ENCODE measurements at regions not wholly inside any gene's neighbourhood (a gene's known extent, or its start where the extent isn't known, plus 50 kb on each side); places are given as distances from the start of the nearest gene placed in this dataset.
"Not testable (repeated sequence)": the region's sequence is repeated elsewhere in the genome, so short reads cannot be mapped to it uniquely, and the experiment has no call there.

- not testable (repeated sequence) for DNase-seq (ENCODE audit: low read depth in 2 of 2)
These were observed 58.8 kb upstream of the ANKRD30BL start for GRCh38 chr2:132220589-132220988.

GRCh38 chr2:132221886-132222285 lies 60.1 kb upstream of the ANKRD30BL start:
- not testable (repeated sequence) for DNase-seq (ENCODE audit: low read depth in 2 of 2)

- DNase-seq (ENCODE audit: low read depth in 2 of 2) = no peak
These were observed 90.6 kb upstream of the ANKRD30BL start for GRCh38 chr2:132252191-132252893.

- DNase-seq (ENCODE audit: low read depth in 2 of 2) = no peak
These were observed 91.1 kb upstream of the ANKRD30BL start for GRCh38 chr2:132252894-132253264.

GRCh38 chr2:132253496-132254305 lies 91.9 kb upstream of the ANKRD30BL start:
- DNase-seq (ENCODE audit: low read depth in 2 of 2) = no peak

- DNase-seq (ENCODE audit: low read depth in 2 of 2) = not testable (repeated sequence)
These were observed 92.7 kb upstream of the ANKRD30BL start for GRCh38 chr2:132254306-132254919.

GRCh38 chr2:132255714-132256113 lies 94.0 kb upstream of the ANKRD30BL start:
- DNase-seq (ENCODE audit: low read depth in 2 of 2) = no peak

GRCh38 chr2:132256251-132256902 lies 94.6 kb upstream of the ANKRD30BL start:
- DNase-seq (ENCODE audit: low read depth in 2 of 2) = no peak

- DNase-seq (ENCODE audit: low read depth in 2 of 2) = not testable (repeated sequence)
These were observed 95.2 kb upstream of the ANKRD30BL start for GRCh38 chr2:132256903-132257300.

GRCh38 chr2:132257301-132258171 lies 95.8 kb upstream of the ANKRD30BL start:
- not testable (repeated sequence) for DNase-seq (ENCODE audit: low read depth in 2 of 2)

- not testable (repeated sequence) for DNase-seq (ENCODE audit: low read depth in 2 of 2)
These were observed 97.5 kb upstream of the ANKRD30BL start for GRCh38 chr2:132259276-132259675.

- DNase-seq (ENCODE audit: low read depth in 2 of 2) = not testable (repeated sequence)
These were observed 103.8 kb upstream of the ANKRD30BL start for GRCh38 chr2:132265595-132265994.

GRCh38 chr2:132267105-132267497 lies 105.3 kb upstream of the ANKRD30BL start:
- no peak for DNase-seq (ENCODE audit: low read depth in 2 of 2)

- not testable (repeated sequence) for DNase-seq (ENCODE audit: low read depth in 2 of 2)
These were observed 105.9 kb upstream of the ANKRD30BL start for GRCh38 chr2:132267498-132268283.

- peak; percentile 18 to 19 for DNase-seq (ENCODE audit: low read depth in 2 of 2)
These were observed 106.7 kb upstream of the ANKRD30BL start for GRCh38 chr2:132268284-132268976.

GRCh38 chr2:132268977-132269523 lies 107.3 kb upstream of the ANKRD30BL start:
- no peak for DNase-seq (ENCODE audit: low read depth in 2 of 2)

GRCh38 chr2:132270255-132270654 lies 108.5 kb upstream of the ANKRD30BL start:
- DNase-seq (ENCODE audit: low read depth in 2 of 2) = no peak

- DNase-seq (ENCODE audit: low read depth in 2 of 2) = no peak
These were observed 109.3 kb upstream of the ANKRD30BL start for GRCh38 chr2:132270981-132271546.

GRCh38 chr2:132271794-132272193 lies 110.0 kb upstream of the ANKRD30BL start:
- DNase-seq (ENCODE audit: low read depth in 2 of 2) = not testable (repeated sequence)
